Suppressor macrophage treated with lipopolysaccharide for 1 hour (primary cell): ENCODE measurements at regions not wholly inside any gene's neighbourhood (a gene's known extent, or its start where the extent isn't known, plus 50 kb on each side); places are given as distances from the start of the nearest gene placed in this dataset.

ENCODE experiments used
- DNase-seq, 3 donors: peaks; one replicate each; pipeline ENCODE4 v3.0.0-alpha.2; 2020 to 2022

DNA sequence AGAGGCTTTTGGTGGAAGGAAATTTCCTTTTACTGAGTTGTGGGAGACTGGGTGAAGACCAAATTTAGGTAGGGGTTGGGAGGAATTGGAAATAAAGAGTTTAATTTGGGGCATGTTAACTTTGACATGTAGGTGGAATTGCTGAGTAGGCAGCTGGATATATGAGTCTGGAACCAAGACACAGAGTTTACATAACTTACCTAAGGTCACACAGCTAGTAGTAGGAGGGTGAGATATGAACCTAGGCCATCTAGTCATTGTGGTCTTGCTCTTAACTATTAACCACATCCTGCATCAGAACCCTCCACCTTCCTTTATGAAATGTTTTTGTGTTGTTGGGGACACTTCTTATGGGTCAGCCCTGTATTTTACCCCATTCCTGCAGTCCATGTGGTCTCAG is 113.1 kb downstream of the ICOS start:
- DNase-seq, result no peak

DNA sequence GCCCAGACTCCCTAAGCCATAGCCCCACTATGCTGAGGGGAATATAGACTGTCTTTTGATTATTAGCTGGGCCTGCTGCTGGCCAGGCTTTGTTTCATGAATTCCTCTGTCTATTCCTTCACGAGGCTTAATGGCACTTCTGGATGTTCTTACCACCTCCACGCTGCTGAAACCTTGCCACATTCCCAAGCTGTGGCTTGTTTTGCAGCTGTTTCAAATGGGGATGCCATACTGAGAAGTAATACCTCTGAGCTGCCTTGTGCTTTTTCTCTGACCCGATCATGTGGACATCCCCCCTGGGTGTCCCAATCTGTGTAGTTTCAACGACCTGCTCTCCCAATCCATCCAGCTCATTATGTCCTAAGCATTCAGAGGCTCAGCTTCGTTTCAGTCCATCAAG is 114.1 kb downstream of the ICOS start:
- no peak for DNase-seq

DNA sequence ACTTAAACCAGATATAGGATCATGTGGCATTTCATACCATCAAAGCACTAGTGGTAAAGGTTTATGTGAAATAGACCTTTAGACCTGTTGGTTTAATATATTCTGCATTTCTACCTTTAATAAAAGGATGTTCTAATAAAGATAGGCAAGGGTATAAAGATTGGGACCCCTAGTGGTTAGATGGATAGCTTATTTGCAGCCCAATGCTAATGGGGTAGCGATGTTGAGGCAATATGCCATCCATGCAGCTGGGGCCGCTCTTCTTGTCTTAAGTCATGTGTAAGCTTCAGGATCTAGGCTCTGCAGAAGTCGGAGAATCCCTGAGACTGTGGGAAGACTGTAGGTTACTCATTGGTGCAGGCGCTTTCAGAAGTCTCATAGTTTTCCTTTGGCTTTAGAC is 114.9 kb downstream of the ICOS start:
- DNase-seq, result peak in 2 of 3 donors; percentile 4 to 10

DNA sequence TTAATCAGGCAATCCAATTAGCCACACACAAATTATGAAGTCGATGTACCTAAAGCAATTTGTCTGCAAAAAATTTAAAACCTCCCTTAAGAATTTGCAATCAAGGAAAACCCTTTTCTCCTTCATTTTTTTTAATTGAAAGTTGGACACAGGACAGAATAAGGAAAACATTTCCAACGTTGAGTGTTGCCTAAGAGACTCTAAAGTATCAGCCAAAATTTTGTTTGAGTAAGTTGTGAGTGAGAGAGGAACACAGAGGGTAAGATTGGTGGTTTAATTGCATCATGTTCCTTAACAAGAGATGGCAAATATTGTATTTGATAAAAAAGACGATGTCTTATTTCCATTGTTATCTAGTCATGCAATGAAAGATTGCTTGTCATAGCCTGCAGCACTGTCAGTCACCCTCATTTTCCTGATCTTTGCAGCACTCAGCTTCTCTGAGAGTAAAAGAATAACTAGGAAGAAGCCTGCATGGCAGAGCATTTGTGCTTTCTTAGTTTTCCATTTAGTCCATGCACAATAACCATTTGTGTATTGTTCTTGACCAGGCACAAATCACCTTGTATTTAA is 115.5 kb downstream of the ICOS start:
- no peak for DNase-seq

DNA sequence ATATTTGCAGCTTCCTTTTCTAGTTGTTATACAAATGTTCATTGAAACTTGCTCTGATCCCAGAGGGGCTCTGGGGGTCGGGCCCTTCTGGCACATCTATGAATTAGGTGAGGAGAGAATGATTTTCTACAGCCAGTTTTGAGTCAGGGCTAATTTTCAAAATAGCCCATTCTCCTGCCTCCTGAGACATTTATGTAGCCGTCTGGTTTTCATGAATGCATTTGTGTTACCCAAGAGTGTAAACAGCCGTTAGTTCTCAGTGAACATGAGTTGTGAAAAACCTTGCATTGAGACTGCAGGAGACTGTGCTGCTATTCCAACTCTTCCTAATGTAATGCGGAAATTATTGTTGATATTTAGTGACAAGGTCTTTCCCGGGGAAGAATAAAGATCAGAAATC is 122.5 kb downstream of the ICOS start:
- DNase-seq, result no peak

DNA sequence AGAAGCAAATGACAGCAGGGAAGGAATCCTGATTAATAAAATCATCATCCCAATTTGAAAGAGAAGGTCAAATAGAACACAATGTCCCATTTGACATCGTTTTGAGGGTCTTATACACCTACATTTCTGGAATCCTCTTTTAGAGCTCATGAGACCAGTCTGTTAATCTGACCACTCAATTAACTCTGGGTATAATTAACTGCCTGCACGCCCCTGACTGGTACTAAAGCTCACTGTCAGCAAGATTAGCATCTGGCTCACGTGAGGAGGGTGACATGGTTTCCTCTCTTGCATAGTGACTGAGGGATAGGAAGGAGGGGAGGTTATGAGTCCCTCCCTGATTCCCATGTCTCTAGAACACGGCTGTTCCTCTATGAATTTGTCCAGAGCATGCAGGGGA is 124.3 kb downstream of the ICOS start:
- DNase-seq, result no peak

DNA sequence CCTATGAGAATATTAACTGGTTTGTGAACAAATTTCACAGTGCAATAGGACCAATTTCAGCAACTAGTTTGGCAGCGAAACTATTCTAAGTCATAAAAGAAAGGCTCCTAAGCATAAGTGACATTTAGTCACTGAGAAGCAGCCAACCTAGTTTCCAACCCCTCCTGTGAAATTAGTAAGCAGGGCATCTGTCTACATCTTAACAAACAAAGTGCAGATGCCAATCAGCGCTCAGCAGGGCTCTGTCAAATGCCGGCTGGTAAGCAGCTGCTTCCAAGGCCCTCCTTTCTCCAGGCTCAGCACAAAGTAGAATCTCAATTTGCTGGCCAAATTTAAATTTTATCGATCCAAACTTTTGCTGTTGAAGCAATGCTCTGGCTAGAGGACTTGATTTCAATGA is 124.7 kb downstream of the ICOS start:
- no peak for DNase-seq

DNA sequence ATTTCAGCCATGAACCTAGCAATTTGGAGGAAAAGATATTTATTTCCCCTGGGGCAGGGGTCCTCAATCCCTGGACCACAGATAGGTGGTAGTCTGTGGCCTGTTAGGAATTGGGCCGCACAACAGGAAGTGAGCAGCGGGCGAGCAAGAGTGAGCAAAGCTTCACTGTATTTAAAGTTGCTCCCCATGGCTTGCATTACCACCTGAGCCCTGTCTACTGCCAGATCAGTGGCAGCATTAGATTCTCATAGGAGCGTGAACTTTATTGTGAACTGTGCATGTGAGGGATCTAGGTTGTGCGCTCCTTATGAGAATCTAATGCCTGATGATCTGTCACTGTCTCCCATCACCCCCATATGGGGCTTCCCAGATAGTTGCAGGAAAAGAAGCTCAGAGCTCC is 127.6 kb downstream of the ICOS start:
- DNase-seq, result no peak

DNA sequence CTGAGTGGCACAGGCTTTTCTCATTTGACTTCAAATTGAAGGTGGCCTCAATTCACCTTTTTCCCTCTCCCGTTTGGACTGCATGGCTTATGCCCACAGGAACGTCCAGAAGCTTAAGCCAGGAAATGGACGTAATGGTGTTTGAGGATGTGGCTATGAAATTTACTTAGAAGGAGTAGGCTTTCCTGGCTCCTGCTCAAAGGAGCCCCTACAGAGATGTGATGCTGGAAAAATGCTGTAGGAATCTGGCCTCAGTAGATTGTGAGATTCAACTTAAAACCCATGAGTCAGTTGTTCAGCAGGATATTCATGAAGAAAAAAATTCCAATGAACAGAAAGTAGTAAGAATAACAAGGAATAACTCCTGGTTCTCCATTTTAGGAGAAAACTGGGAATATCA is 129.0 kb downstream of the ICOS start:
- DNase-seq, result no peak

DNA sequence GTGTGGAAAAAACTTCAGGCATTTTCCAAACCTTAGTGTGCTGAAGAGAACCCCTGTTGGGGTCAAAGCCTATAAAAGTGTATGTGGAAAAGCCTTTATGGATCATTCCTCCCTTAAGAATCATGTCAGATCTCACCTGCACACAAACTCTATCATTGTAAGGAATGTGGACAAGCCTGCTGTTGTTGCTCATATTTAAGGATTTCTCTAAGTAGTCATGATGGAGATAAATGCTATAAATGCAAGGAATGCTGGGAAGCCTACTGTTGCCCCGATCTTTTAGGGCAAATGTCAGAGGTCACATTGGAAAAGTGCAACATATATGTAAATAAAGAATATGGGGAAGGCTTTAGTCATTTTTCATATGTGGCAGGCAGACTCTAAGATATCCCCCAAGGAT is 129.5 kb downstream of the ICOS start:
- DNase-seq, result no peak

DNA sequence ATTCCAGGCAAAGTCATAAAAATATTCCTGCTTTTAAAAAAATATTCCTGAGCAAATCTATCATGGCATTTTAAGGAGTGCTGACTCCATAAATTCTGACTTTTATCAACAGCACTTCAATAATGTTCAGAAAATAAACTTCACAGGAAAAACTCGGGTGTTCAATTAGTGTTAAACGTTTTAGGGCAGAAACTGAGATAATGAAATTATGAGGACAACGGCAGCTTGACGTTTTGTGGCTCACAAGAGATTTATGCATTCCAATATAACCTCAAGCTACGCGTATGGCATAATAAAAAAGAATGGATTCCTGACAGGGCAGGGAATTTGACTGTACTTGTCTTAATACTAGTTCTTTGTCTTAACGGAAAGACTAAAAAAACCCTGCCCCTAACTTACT is 133.2 kb downstream of the ICOS start:
- DNase-seq, result no peak

DNA sequence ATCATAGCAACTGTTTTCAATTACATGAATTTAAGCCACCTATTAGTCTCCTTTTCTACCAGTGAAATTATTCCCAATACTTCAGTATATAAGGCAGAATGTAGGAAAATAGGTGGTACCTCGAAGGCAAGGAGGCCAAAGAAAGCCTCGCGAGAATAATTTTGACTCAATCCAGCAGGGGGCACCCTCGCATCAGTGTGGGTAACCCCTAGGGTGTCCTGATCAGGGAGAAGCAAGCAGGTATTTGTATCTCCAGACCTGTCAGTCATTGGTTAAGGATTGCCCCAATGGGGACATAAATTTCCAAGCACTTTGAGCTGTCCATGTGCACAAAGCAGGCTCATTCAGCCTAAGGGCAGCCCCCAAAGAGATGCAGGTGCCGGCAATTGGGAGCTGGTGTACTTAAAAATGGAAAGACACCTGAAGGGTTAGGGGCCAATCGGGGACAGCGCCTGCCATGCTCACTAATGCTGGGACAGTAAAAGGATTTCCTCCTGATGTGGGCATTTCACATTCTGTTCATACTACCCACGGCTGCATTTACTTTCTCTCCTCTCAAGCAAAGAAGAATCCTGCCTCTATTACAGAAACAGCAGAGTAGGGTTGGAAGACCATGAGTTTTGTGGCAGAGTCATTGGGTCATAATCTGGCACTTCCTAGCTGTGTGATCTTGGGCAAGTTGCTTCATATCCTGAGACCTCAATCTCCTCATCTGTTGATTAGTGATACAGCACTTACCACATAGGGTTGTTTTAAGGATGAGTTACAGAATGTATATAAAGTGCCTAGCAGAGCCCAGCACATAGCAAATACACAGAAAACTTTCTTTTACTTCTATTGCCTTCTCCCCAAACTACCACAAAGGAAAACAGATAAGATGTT is 136.1 kb downstream of the ICOS start:
- peak; percentile 45 to 63 (median 57) for DNase-seq

DNA sequence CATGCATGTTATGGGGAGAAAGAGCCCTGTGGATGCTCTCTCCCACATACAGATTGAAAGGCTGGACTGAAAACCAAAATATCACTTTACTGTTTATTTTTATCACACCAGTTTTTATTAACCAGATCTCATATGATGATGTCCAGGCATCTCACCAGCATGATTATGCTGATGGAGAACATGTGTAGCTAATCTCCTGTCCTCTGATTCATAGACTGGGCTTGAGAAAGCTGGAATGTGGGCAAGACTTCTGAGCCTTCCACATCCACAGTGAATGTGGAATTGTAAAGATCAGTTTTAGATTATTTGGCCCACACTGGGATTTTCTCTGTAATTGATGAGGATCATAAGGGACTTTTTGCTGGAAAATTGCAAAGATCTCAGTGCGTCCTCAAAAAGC is 137.9 kb downstream of the ICOS start:
- no peak for DNase-seq

DNA sequence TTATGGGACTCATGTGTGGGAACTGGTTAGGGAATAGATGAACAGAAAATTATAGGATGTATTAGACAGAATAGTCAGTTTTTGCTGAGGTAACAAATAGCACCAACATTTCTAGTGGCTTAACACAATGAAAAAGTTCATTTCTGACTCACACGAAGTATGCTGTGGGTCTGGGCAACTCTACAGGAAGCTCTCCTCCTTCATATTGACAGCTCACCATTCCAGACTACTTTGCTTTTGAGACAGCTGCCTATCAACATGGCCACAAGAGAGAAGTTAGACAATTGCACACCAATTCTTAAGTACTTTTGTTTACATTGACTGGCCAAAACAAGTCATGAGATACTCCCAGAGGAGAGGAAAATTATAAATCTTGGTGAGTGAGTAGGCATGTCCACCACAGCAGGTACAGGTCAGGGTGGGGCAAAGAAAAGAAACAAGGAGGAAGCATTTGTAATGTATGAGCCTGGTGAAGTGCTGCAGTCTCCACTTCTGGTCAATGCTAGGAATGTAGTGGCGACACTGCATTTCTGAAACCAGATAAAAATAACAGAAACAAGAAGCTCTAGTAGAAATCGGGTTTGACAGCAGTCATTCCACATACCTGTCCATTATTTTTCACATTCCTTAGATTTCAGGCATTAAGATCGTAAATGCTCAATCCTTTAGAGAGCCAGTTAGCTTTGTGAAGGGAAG is 141.6 kb downstream of the ICOS start:
- DNase-seq, result no peak

DNA sequence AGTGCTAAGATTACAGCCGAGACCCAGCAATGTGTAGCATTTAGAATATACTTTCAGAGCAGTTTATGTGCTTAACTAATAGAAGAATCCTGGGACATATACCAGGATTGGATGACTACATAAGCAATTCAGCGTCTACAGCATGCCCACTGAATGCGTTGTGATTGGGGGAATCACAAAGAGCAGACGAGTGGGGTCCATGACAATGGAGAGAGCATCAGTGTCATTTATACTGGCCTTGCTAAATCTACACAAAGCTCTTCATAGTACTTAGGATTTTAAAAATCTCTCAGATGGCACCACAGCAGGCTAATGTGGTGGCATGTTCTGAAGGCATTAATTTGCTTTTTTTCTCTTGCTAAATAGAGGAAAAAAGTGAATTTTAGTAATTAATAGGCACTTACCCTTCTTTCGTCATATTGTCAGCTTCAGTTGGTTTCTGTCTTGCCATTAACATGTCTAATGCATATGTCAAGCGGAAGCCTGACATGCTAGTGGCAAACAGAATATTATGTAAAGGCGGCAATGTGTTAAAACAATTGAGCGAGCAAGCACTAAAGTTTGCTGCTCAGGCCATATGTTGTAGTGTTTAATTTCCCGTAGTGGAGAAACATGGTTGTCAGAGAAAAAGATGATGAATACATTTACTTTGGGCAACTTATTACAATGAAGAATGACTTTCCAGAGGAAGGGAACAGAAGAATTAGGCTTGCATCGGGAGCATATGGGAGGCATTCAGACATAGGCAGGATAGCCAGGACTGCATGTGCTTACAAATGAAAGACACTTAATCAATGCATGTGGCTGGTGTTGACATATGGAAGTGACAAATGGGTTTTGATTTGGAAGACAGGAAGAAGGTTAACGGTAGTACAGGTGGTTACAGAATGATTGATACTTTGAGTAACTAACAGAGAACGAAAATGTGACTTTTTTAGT is 145.2 kb downstream of the ICOS start:
- no peak for DNase-seq

DNA sequence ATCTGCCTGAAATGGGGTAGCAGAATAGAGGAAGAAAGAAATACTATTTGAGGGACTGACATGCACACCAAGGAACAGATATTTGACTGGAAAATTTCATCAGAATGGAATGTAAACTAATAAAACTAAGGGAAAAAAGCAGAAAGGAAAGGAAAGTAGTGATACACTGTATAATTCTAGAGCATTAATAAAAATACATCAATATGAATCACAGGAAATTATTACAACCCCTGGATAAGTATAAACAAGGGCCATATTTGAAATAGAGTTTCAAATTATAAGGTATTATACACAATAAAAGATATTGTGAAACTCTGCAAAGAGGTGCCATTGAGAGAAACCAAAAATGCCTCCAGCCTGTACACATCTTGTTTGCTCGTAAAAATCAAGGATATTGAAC is 149.6 kb downstream of the ICOS start:
- no peak for DNase-seq

DNA sequence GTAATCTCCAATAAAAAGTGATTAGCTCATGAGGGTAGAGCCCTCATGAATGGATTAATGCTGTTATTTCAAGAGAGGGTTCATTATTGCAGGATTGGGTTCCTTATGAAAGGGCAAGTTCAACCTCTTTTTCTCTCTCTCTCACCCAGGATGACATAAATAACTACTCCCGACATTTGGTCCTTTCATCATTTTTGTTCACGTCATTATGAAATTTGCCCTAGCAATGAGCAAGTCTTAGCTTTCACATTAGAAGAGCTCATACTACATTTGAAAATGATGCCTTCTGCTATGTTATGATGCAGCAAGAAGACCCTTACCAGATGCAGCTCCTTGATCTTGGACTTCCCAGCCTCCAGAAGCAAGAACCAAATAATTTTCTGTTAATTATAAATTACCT is 152.5 kb downstream of the ICOS start:
- no peak for DNase-seq

DNA sequence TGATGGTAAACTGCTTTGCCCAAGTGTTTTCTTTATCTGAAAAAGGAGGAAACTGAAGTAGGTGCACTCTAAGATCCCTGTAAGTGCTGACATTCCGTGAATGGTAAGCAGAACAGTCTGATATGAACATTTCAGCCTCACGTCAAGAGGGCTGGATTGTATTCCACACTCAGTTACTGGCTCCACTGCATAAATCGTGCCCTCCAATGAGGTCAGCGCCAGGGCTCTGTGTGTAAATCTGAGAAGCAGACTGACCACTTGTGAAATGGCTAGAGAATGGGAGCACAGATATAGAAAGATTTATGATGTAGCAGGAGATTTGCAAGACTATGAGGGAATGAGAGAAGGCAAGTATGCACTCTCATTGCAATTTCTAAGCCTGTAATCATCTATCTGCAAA is 153.0 kb downstream of the ICOS start:
- DNase-seq, result no peak

DNA sequence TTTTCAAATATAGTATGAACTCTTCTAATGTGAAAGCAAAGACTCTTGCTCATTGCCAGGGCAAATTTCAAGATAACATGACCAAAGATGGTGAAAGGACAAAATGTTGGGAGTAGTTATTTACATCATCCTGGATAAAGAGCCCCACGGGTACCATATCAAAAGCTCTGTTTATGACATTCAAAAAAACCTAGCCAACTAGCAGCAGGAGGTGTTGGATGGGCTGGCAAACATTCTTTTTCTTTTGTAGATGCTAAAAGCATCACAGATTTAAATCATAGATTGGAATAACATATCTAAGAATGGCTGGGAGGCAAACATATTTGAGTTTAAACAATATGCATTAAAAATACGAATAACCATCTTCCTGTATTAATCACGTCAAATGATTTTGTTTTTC is 153.5 kb downstream of the ICOS start:
- no peak for DNase-seq

DNA sequence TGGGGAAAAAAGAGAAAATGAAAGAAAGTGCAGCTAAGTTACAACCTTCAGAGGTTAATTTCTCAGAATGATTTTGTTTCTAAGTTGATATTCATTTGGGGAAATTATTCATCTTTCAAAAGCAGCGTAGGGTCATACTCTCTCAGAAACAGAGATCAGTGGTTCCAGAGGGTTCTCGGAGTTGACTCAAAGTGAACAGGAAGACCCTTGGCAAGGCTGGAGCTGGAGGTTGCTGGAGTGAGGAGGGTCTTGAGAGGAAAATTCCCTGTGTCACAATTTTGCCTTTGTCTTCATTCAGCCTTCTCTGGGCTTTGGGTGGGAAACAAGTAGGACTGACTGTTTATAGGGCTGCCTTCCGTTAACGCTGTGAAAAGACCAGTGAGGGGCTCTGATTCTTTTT is 168.2 kb downstream of the ICOS start:
- DNase-seq, result no peak

DNA sequence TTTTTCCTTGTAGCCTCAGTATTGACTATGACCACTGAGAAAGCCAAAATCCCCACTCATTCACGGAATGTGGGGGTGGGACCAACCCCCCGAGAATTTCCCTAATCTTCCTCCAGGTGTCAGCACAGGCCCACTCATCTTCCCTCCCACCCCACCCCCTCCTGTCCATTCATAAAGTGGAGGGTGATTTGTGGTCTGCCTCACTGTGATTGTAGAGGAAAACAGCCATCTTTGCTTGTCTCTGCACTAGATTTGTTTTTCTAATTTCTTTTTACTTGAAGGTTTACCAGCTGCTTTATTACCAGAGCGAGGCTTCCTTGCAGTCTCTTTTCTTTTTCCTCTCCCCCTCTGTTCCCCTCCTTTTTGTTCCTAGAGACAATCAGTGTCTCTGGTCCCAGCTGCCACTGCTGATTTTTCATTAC is 171.8 kb downstream of the ICOS start:
- peak in 2 of 3 donors; percentile 26 for DNase-seq

DNA sequence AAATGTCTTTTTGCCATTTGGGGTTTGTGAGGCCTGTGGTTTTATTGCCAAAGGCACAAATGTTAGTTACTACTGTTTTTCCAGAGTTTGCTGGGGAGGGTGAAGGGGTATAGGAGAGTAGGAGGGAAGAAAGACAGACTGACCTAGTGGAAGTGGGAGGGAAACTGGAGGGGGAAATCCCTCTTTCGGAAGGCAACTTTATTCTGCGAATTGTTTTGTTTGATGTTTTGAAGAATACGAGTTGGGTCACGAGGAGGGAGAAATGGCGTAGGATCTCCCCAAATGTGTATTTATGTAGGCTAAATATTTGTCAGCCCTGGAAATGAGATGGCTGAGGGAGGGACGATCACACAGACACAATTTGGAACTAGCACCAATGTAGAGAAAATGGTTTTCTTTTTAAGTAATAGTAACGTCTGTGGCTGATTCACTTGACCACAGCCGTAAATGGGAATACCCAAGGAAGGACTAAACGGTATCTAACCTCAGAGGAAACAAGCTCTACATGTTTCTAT is 172.3 kb downstream of the ICOS start:
- peak in 1 of 3 donors; percentile 12 for DNase-seq

DNA sequence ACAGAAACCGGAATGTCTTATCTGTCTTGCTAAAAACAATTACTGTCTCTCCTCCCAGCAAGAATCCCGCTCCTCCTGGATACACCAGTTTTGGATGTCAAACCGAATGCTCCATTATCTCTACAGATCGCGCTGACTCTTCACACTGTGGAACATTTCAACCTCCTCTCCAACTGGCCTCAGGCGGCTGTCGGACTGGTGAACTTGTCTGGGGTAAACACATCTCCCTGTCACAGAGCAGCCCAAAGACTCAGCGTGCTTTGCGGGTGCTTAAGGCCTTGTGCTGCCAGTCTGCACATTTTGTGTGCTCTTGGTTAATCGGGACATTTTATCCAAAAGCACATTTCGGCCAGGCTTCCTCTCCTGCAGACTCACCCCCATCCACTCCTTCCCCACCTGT is 173.1 kb downstream of the ICOS start:
- DNase-seq, result no peak
